HepG2 (cell line): ENCODE measurements at regions not wholly inside any gene's neighbourhood (a gene's known extent, or its start where the extent isn't known, plus 50 kb on each side); places are given as distances from the start of the nearest gene placed in this dataset.

ENCODE experiments used
- ATAC-seq: fragments of 200-7000 bp; cut with Tn5 transposase; 3 replicates; pipeline ENCODE4 v1.9.1; 2020; ENCODE audit warnings: mild to moderate bottlenecking, moderate library complexity
- BruUV-seq: library from RNA; stranded (reverse); fragments of 400-500 nt; replicated peaks from 2 replicates; lab custom pipeline; 2021; lab: Mats Ljungman, UMichigan
- CTCF ChIA-PET: fragments of 300-600 bp; formaldehyde crosslinking; extraction: SDS; loops from one replicate; lab custom pipeline; 2021; ENCODE audit warnings: low total read pairs, inconsistent platforms, low intra/inter-chr PET ratio; lab: Yijun Ruan, JAX
- POLR2A ChIA-PET: fragments of 350-600 bp; sonication (Branson Sonifier 250); formaldehyde crosslinking; loops from one replicate; lab custom pipeline; 2020; ENCODE audit warnings: antibody characterized with exemption, inconsistent platforms; lab: Yijun Ruan, JAX
- DNase-seq: peaks from one replicate; pipeline ENCODE4 v3.0.0-alpha.2; 2015; ENCODE audit warnings: low spot score
- FAIRE-seq: peaks from 3 replicates; lab custom pipeline; 2011; peaks lifted over from hg19 to GRCh38; lab: Jason Lieb, UNC
- H2AFZ ChIP-seq: one replicate; pipeline ENCODE4 v1.6.1; 2011; ENCODE audit warnings: low read length, inconsistent platforms
- H3K27ac ChIP-seq: fragments of 300-600 bp; 3 replicates; pipeline ENCODE4 v1.8.0; 2011; ENCODE audit warnings: mixed run types, mild to moderate bottlenecking, mixed read lengths, low read length, inconsistent platforms; ENCODE audit not compliant: insufficient read depth; ENCODE audit errors: extremely low read length
- H3K27me3 ChIP-seq, 2 experiments: fragments of 200-600 bp in 1 of 2; 2 replicates in 1 of 2; 3 replicates in 1 of 2; pipeline versions ENCODE4 v1.6.0 to v1.8.0; 2011; ENCODE audit warnings: low read length in 2 of 2, mild to moderate bottlenecking in 2 of 2, moderate library complexity in 2 of 2, inconsistent platforms in 1 of 2; ENCODE audit not compliant: insufficient read depth in 2 of 2, control insufficient read depth in 1 of 2
- H3K36me3 ChIP-seq, 2 experiments: fragments of 200-600 bp in 1 of 2; replicated peaks in 1 of 2; 2 replicates in 1 of 2; 3 replicates in 1 of 2; pipeline versions ENCODE4 v1.5.1 to v1.8.0; 2011; ENCODE audit warnings: low read length in 2 of 2, inconsistent platforms in 1 of 2; ENCODE audit not compliant: insufficient read depth in 2 of 2, control insufficient read depth in 1 of 2
- H3K4me1 ChIP-seq: 2 replicates; pipeline ENCODE4 v1.5.1; 2012; ENCODE audit warnings: low read length, inconsistent platforms; ENCODE audit not compliant: insufficient read depth
- H3K4me2 ChIP-seq: 2 replicates; pipeline ENCODE4 v1.6.0; 2011; ENCODE audit warnings: low read depth, low read length, inconsistent platforms
- H3K4me3 ChIP-seq, 3 experiments: fragments of 200-600 bp in 1 of 3; sonication (generic), shearing (Covaris generic) in 1 of 3; replicated peaks in 1 of 3; 2 replicates each; pipeline ENCODE4 v1.5.1; 2011 to 2016; ENCODE audit warnings: low read length in 3 of 3, inconsistent platforms in 2 of 3, low read depth in 2 of 3, mild to moderate bottlenecking in 2 of 3, control low read depth in 1 of 3, mixed read lengths in 1 of 3; ENCODE audit not compliant: insufficient read depth in 1 of 3
- H3K79me2 ChIP-seq: one replicate; pipeline ENCODE4 v1.6.1; 2011; ENCODE audit warnings: low read length, inconsistent platforms; ENCODE audit not compliant: insufficient read depth
- H3K9ac ChIP-seq: 2 replicates; pipeline ENCODE4 v1.6.0; 2011; ENCODE audit warnings: mild to moderate bottlenecking, low read depth, low read length, inconsistent platforms; ENCODE audit not compliant: insufficient read depth
- H3K9me3 ChIP-seq: 2 replicates; pipeline ENCODE4 v1.5.1; 2012; ENCODE audit warnings: mild to moderate bottlenecking, low read length
- H4K20me1 ChIP-seq: 2 replicates; pipeline ENCODE4 v1.6.0; 2011; ENCODE audit warnings: inconsistent platforms, mild to moderate bottlenecking, low read length, moderate library complexity; ENCODE audit not compliant: insufficient read depth
- FIP1L1 ChIP-seq: fragments of 200-400 bp; formaldehyde crosslinking; IDR thresholded peaks from 2 replicates; pipeline ENCODE4 v1.6.1; 2018; ENCODE audit warnings: low read depth, mild to moderate bottlenecking, low read length, moderate library complexity, borderline replicate concordance; ENCODE audit not compliant: insufficient read depth
- HMGA1 ChIP-seq: sonication (generic); formaldehyde crosslinking; conservative IDR thresholded peaks from 2 replicates; pipeline ENCODE4 v1.4.0; 2020; ENCODE audit warnings: missing genetic modification reagents
- NFKB2 ChIP-seq: sonication (generic); formaldehyde crosslinking; IDR thresholded peaks from 2 replicates; pipeline ENCODE4 v1.4.0; 2020; ENCODE audit warnings: missing genetic modification reagents, borderline replicate concordance
- POLR2A ChIP-seq, 2 experiments: IDR thresholded peaks; 2 replicates each; pipeline ENCODE4 v1.6.1; 2011; ENCODE audit warnings: low read depth in 2 of 2, low read length in 2 of 2, mild to moderate bottlenecking in 1 of 2, moderate library complexity in 1 of 2; ENCODE audit not compliant: insufficient read depth in 1 of 2
- RXRB ChIP-seq: IDR thresholded peaks from 2 replicates; pipeline ENCODE4 v1.6.1; 2016; ENCODE audit warnings: borderline replicate concordance, missing genetic modification reagents, missing compliant biosample characterization
- TBX2 ChIP-seq: sonication (generic); formaldehyde crosslinking; IDR thresholded peaks from 2 replicates; pipeline ENCODE4 v1.5.0; 2020; ENCODE audit warnings: missing genetic modification reagents, mild to moderate bottlenecking, borderline replicate concordance
- ZFX ChIP-seq: sonication (generic); formaldehyde crosslinking; IDR thresholded peaks from 2 replicates; pipeline ENCODE4 v1.4.0; 2020; ENCODE audit warnings: mild to moderate bottlenecking, low read depth, missing genetic modification reagents, moderate library complexity
- ZNF557 ChIP-seq: sonication (generic); formaldehyde crosslinking; IDR thresholded peaks from 2 replicates; pipeline ENCODE4 v1.4.0; 2020; ENCODE audit warnings: missing genetic modification reagents
- ZSCAN12 ChIP-seq: sonication (generic); formaldehyde crosslinking; IDR thresholded peaks from 2 replicates; pipeline ENCODE4 v1.9.0; 2021; ENCODE audit warnings: mild to moderate bottlenecking, missing genetic modification reagents
- WGBS: methylation state at CpG from one replicate; pipeline ENCODE4 v1.1.6; 2017; ENCODE audit warnings: low lambda C conversion rate; 5-methylcytosine and 5-hydroxymethylcytosine counted together
- in situ Hi-C: cut with HindIII; loops from 2 replicates; pipeline ENCODE4 v1.10.0; 2017; ENCODE audit warnings: low pct_unique_long_range_greater_than_20kb; ENCODE audit not compliant: extremely low pct_ligation_motif_present
- intact Hi-C: fragments of 100-400 bp; cut with micrococcal nuclease; formaldehyde crosslinking; loops from one replicate; pipeline ENCODE4 v1.10.0; 2022; ENCODE audit not compliant: unreplicated experiment
- TF ChIP-seq, protein P1 (sequence below): sonication (generic); formaldehyde crosslinking; conservative IDR thresholded peaks from 2 replicates; pipeline ENCODE4 v1.4.0; 2020; ENCODE audit warnings: missing genetic modification reagents

DNA sequence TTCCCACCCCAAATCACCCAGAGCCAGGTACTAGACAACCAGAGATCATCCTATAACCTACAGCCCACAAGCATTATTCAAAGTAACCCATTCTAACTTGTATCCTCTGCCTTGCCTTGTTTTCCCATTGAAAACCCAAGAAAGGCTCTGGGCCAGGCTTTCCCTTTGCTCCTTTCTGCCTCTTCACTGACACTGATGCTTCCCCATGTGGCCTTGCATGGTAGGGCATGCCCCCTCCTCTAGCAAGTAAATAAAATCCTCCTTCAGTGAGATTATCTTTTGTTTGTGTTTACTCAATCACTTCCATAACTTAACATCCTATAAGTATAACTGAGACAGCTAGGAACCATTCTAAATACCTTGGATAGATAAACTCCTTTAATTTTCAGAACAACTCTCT, 65.6 kb upstream of the FAR1 start (continued):
- no peak for TF ChIP-seq ZSCAN12 (CRISPR knock-in tag)

DNA sequence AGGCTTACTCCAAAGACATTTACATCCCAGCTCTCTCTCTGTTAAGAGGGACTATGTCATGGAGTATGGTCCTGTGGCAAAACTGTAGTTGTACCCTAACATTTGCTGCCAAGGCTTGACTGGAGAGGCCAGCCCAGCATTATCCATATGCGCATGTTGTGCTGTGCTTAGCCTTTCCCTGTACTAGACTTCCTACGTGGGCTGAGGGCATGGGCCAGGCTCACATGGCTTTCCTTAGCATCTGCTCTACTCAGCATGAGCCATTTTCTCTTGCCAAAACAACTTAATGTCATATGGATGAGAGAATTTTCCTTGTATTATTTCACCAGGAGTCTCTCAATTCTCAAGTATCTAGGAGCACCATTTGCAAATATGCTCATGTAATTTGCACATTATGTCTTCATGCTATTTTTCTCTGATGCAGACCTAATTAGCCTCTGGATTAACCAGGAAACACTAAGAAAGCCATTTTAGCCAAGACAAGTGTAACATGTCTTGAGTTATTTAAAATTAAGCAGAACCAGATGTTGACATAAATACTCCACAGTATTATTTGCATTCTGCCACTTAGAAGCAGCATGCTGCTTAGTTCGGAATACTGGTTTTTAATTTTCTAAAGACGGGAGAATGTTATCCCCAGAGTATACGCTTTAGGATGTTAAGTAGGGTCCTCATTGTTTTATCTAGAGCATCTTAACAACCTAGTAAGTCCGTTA, 71.7 kb upstream of the FAR1 start:
- Histone ChIP-seq H3K36me3 (no peaks in the 10 kb centered on the region), H3K4me2 (no peak overlapping the region), H4K20me1 (no peaks in the 10 kb centered on the region), H3K27ac (no peak overlapping the region), H3K4me3 (no peak overlapping the region), H3K9me3 (no peaks in the 10 kb centered on the region), H3K79me2 (no peaks in the 10 kb centered on the region), H3K4me1 (no peaks in the 10 kb centered on the region), H3K9ac (no peak overlapping the region), H3K27me3 (no peaks in the 10 kb centered on the region), H2AFZ (no peak overlapping the region)
- POLR2A ChIA-PET, result no interaction called here
- CTCF ChIA-PET, result no interaction called here
- in situ Hi-C loops, result no loop called here
- TF ChIP-seq POLR2A (IDR thresholded peaks at IDR 0.05; ENCODE audit: insufficient read depth in 1 of 2, low read depth in 2 of 2, low read length in 2 of 2) (no peak), NFKB2 (no peak), ZNF557 (CRISPR knock-in tag) (no peak)
- TF ChIP-seq, protein P1, sequence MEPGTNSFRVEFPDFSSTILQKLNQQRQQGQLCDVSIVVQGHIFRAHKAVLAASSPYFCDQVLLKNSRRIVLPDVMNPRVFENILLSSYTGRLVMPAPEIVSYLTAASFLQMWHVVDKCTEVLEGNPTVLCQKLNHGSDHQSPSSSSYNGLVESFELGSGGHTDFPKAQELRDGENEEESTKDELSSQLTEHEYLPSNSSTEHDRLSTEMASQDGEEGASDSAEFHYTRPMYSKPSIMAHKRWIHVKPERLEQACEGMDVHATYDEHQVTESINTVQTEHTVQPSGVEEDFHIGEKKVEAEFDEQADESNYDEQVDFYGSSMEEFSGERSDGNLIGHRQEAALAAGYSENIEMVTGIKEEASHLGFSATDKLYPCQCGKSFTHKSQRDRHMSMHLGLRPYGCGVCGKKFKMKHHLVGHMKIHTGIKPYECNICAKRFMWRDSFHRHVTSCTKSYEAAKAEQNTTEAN (CRISPR knock-in tag), result no peak
- DNase-seq, result no peak
- no TSS peak for BruUV-seq
- FAIRE-seq, result no peak
- intact Hi-C loops, result no loop called here
- no peak for ATAC-seq
- 23% methylated on average over 6 of the region's 6 CpGs for WGBS

- Histone ChIP-seq H3K27ac (no peak overlapping the region), H3K79me2 (no peaks in the 10 kb centered on the region), H3K9me3 (no peaks in the 10 kb centered on the region), H3K4me3 (no peak overlapping the region), H3K27me3 (no peaks in the 10 kb centered on the region), H3K4me1 (no peaks in the 10 kb centered on the region), H4K20me1 (no peaks in the 10 kb centered on the region), H3K4me2 (no peak overlapping the region), H2AFZ (no peak overlapping the region), H3K36me3 (no peaks in the 10 kb centered on the region), H3K9ac (no peak overlapping the region)
- ATAC-seq, result no peak
- no peak for TF ChIP-seq HMGA1
- no peak for TF ChIP-seq FIP1L1
- TF ChIP-seq ZFX (CRISPR knock-in tag), result no peak
- TF ChIP-seq RXRB (CRISPR knock-in tag), result no peak
- TF ChIP-seq TBX2, result no peak
- in situ Hi-C loops, result no loop called here
- BruUV-seq, result no TSS peak
- FAIRE-seq, result no peak
- intact Hi-C loops, result no loop called here
- CTCF ChIA-PET, result no interaction called here
- DNase-seq, result no peak
- POLR2A ChIA-PET, result no interaction called here
These were observed 73.3 kb upstream of the FAR1 start for GRCh38 chr11:13595166-13595565.
